ENCODE measurements at regions not wholly inside any gene's neighbourhood (a gene's known extent, or its start where the extent isn't known, plus 50 kb on each side); places are given as distances from the start of the nearest gene placed in this dataset.

- DNase-seq (ENCODE audit: low read depth): no peak
- no peak for TF ChIP-seq CTCF (conservative IDR thresholded peaks at IDR 0.05; ENCODE audit: control insufficient read depth, insufficient read depth, low read depth, low read length)
- H3K4me3 ChIP-seq (ENCODE audit: control insufficient read depth, low read depth, low read length): no peak overlapping the region
These were observed 307.2 kb downstream of the SLC7A11 start for GRCh38 chr4:137934911-137935310.

GRCh38 chr4:137934046-137934445 lies 308.1 kb downstream of the SLC7A11 start:
- no peak overlapping the region for H3K4me3 ChIP-seq (ENCODE audit: control insufficient read depth, low read depth, low read length)
- no peak for TF ChIP-seq CTCF (conservative IDR thresholded peaks at IDR 0.05; ENCODE audit: control insufficient read depth, insufficient read depth, low read depth, low read length)
- no peak for DNase-seq (ENCODE audit: low read depth)

GRCh38 chr4:137927972-137928371 lies 314.2 kb downstream of the SLC7A11 start:
- no peak for TF ChIP-seq CTCF (conservative IDR thresholded peaks at IDR 0.05; ENCODE audit: control insufficient read depth, insufficient read depth, low read depth, low read length)
- H3K4me3 ChIP-seq (ENCODE audit: control insufficient read depth, low read depth, low read length): no peak overlapping the region
- no peak for DNase-seq (ENCODE audit: low read depth)

- H3K4me3 ChIP-seq (ENCODE audit: control insufficient read depth, low read depth, low read length): no peak overlapping the region
- no peak for DNase-seq (ENCODE audit: low read depth)
- TF ChIP-seq CTCF (conservative IDR thresholded peaks at IDR 0.05; ENCODE audit: control insufficient read depth, insufficient read depth, low read depth, low read length): no peak
These were observed 318.7 kb downstream of the SLC7A11 start for GRCh38 chr4:137923494-137923893.

- no peak overlapping the region for H3K4me3 ChIP-seq (ENCODE audit: control insufficient read depth, low read depth, low read length)
- no peak for TF ChIP-seq CTCF (conservative IDR thresholded peaks at IDR 0.05; ENCODE audit: control insufficient read depth, insufficient read depth, low read depth, low read length)
- DNase-seq (ENCODE audit: low read depth): no peak
These were observed 319.4 kb downstream of the SLC7A11 start for GRCh38 chr4:137922721-137923120.

GRCh38 chr4:137909529-137910309 lies 332.4 kb downstream of the SLC7A11 start:
- no peak for TF ChIP-seq CTCF (conservative IDR thresholded peaks at IDR 0.05; ENCODE audit: control insufficient read depth, insufficient read depth, low read depth, low read length)
- no peak for DNase-seq (ENCODE audit: low read depth)
- H3K4me3 ChIP-seq (ENCODE audit: control insufficient read depth, low read depth, low read length): no peak overlapping the region

Data from fibroblast of mammary gland (primary cell).